Right lobe of liver (tissue), 4 donors: ENCODE measurements at regions not wholly inside any gene's neighbourhood (a gene's known extent, or its start where the extent isn't known, plus 50 kb on each side); places are given as distances from the start of the nearest gene placed in this dataset.

Source experiments
- CTCF ChIP-seq, 4 donors: fragments of 200-600 bp in 3 of 4; fragments of 450-650 bp in 1 of 4; IDR thresholded peaks; one replicate each; pipeline versions ENCODE4 v1.5.1 to v1.8.0; 2016 to 2022; ENCODE audit warnings: antibody characterized with exemption in 4 of 4, mild to moderate bottlenecking in 2 of 4
- POLR2A ChIP-seq: fragments of 450-650 bp; IDR thresholded peaks from one replicate; pipeline ENCODE4 v1.6.1; 2017; ENCODE audit warnings: antibody characterized with exemption, mild to moderate bottlenecking
- donor health status: DM: no; HTN: no; CAD: no.
- donor health status: DM: no; HTN: no; CAD: no.
- donor health status: DM: no; HTN: yes; CAD: no.

GRCh38 chr10:123526356-123527064, 139.6 kb upstream of the GPR26 start:
- TF ChIP-seq CTCF (IDR thresholded peaks at IDR 0.05): no peak
- no peak for TF ChIP-seq POLR2A
